Kidney glomerular epithelial cell (primary cell): ENCODE measurements at regions not wholly inside any gene's neighbourhood (a gene's known extent, or its start where the extent isn't known, plus 50 kb on each side); places are given as distances from the start of the nearest gene placed in this dataset.

Experiments
- DNase-seq: peaks from one replicate; lab custom pipeline; 2025; lab: John Stamatoyannopoulos, UW

- no peak for DNase-seq
These were observed 64.0 kb upstream of the CHRM3 start for GRCh38 chr1:239322369-239322768.

- no peak for DNase-seq
These were observed 64.5 kb upstream of the CHRM3 start for GRCh38 chr1:239321877-239322276.

- no peak for DNase-seq
These were observed 68.4 kb upstream of the CHRM3 start for GRCh38 chr1:239317948-239318347.

GRCh38 chr1:239315631-239316217 lies 70.6 kb upstream of the CHRM3 start:
- no peak for DNase-seq

GRCh38 chr1:239311331-239311730 lies 75.0 kb upstream of the CHRM3 start:
- DNase-seq = no peak

GRCh38 chr1:239308701-239309333 lies 77.6 kb upstream of the CHRM3 start:
- DNase-seq = no peak

GRCh38 chr1:239307886-239308285 lies 78.5 kb upstream of the CHRM3 start:
- no peak for DNase-seq

GRCh38 chr1:239306426-239306825 lies 79.9 kb upstream of the CHRM3 start:
- no peak for DNase-seq

- no peak for DNase-seq
These were observed 83.1 kb upstream of the CHRM3 start for GRCh38 chr1:239303289-239303688.

GRCh38 chr1:239302696-239303095 lies 83.7 kb upstream of the CHRM3 start:
- DNase-seq = no peak

GRCh38 chr1:239301251-239301650 lies 85.1 kb upstream of the CHRM3 start:
- no peak for DNase-seq

GRCh38 chr1:239297910-239298309 lies 88.5 kb upstream of the CHRM3 start:
- DNase-seq = no peak

- DNase-seq = no peak
These were observed 92.8 kb upstream of the CHRM3 start for GRCh38 chr1:239293350-239294110.

GRCh38 chr1:239288820-239289554 lies 97.4 kb upstream of the CHRM3 start:
- DNase-seq = no peak

GRCh38 chr1:239287296-239287695 lies 99.1 kb upstream of the CHRM3 start:
- no peak for DNase-seq

- DNase-seq = no peak
These were observed 103.2 kb upstream of the CHRM3 start for GRCh38 chr1:239283216-239283615.

GRCh38 chr1:239282411-239282810 lies 104.0 kb upstream of the CHRM3 start:
- no peak for DNase-seq

GRCh38 chr1:239276051-239276450 lies 110.3 kb upstream of the CHRM3 start:
- no peak for DNase-seq

GRCh38 chr1:239274242-239274830 lies 112.0 kb upstream of the CHRM3 start:
- no peak for DNase-seq

- DNase-seq = no peak
These were observed 115.9 kb upstream of the CHRM3 start for GRCh38 chr1:239270509-239270908.

GRCh38 chr1:239269706-239270105 lies 116.7 kb upstream of the CHRM3 start:
- no peak for DNase-seq

- DNase-seq = no peak
These were observed 117.4 kb upstream of the CHRM3 start for GRCh38 chr1:239268941-239269340.
